ENCODE measurements at regions not wholly inside any gene's neighbourhood (a gene's known extent, or its start where the extent isn't known, plus 50 kb on each side); places are given as distances from the start of the nearest gene placed in this dataset.

- H3K36me3 ChIP-seq (replicated peaks in 1 of 2; ENCODE audit: control insufficient read depth in 2 of 2, insufficient read depth in 2 of 2, low read length in 2 of 2): no peaks in the 10 kb centered on the region
- no peak overlapping the region for H2AK5ac ChIP-seq (ENCODE audit: low read depth, low read length)
- H2BK5ac ChIP-seq (ENCODE audit: low read length): no peak overlapping the region
- no peak overlapping the region for H2BK12ac ChIP-seq (ENCODE audit: low read length)
- no peak overlapping the region for H3K14ac ChIP-seq (ENCODE audit: low read length)
- no peaks in the 10 kb centered on the region for H3K79me1 ChIP-seq (ENCODE audit: low read depth, low read length)
- no peak overlapping the region for H3K9ac ChIP-seq (ENCODE audit: low read depth, low read length, poor library complexity)
- no peak overlapping the region for H3K4me3 ChIP-seq (ENCODE audit: low read length in 2 of 2)
- H3K27ac ChIP-seq (replicated peaks; ENCODE audit: low read length): no peak overlapping the region
- DNase-seq (ENCODE audit: low spot score): no peak
- peaks cover 0 to 4% of the 10 kb centered on the region in 2 donors for H3K9me3 ChIP-seq (replicated peaks in 1 of 2; ENCODE audit: control insufficient read depth in 2 of 2, insufficient read depth in 1 of 2, low read depth in 1 of 2, low read length in 2 of 2)
- no peak overlapping the region for H3K18ac ChIP-seq (ENCODE audit: low read length)
- H2BK120ac ChIP-seq (ENCODE audit: low read depth, low read length): no peak overlapping the region
- no CpG with 5 or more reads among the region's 3 CpGs for WGBS, 2 donors (ENCODE audit: extremely low coverage in 2 of 2, insufficient read length in 2 of 2, insufficient replicate concordance in 1 of 2)
- no peak overlapping the region for H3K4ac ChIP-seq (ENCODE audit: low read length)
- H4K8ac ChIP-seq (ENCODE audit: low read depth, low read length): no peak overlapping the region
- no peak overlapping the region for H2BK15ac ChIP-seq (ENCODE audit: low read length)
- H3K27me3 ChIP-seq (ENCODE audit: control insufficient read depth in 3 of 3, insufficient read depth in 3 of 3, low read depth in 1 of 3, low read length in 3 of 3): no peaks in the 10 kb centered on the region
- no peak overlapping the region for H3K23ac ChIP-seq (ENCODE audit: low read depth, low read length, poor library complexity)
- H3K4me1 ChIP-seq (ENCODE audit: control insufficient read depth in 2 of 2, insufficient read depth in 1 of 2, low read depth in 1 of 2, low read length in 2 of 2): peaks cover 12 to 13% of the 10 kb centered on the region in 2 donors
- H4K91ac ChIP-seq (ENCODE audit: low read depth, low read length, poor library complexity): no peak overlapping the region
- H3K4me2 ChIP-seq (ENCODE audit: insufficient read depth, low read length, poor library complexity, severe bottlenecking): no peak overlapping the region
- no peak overlapping the region for H2AFZ ChIP-seq (ENCODE audit: low read length)
Observed at GRCh38 chr2:41724465-41724864, 323.4 kb upstream of the PKDCC start.

GRCh38 chr2:41725901-41726300 is 321.9 kb upstream of the PKDCC start:
- no peaks in the 10 kb centered on the region for H3K36me3 ChIP-seq (replicated peaks in 1 of 2; ENCODE audit: control insufficient read depth in 2 of 2, insufficient read depth in 2 of 2, low read length in 2 of 2)
- H3K4me2 ChIP-seq (ENCODE audit: insufficient read depth, low read length, poor library complexity, severe bottlenecking): no peak overlapping the region
- H3K79me1 ChIP-seq (ENCODE audit: low read depth, low read length): no peaks in the 10 kb centered on the region
- H3K23ac ChIP-seq (ENCODE audit: low read depth, low read length, poor library complexity): no peak overlapping the region
- H2BK5ac ChIP-seq (ENCODE audit: low read length): no peak overlapping the region
- no CpG with 5 or more reads among the region's 3 CpGs for WGBS, 2 donors (ENCODE audit: extremely low coverage in 2 of 2, insufficient read length in 2 of 2, insufficient replicate concordance in 1 of 2)
- no peak overlapping the region for H4K91ac ChIP-seq (ENCODE audit: low read depth, low read length, poor library complexity)
- H3K4me1 ChIP-seq (ENCODE audit: control insufficient read depth in 2 of 2, insufficient read depth in 1 of 2, low read depth in 1 of 2, low read length in 2 of 2): peaks cover 12 to 13% of the 10 kb centered on the region in 2 donors
- H2AK5ac ChIP-seq (ENCODE audit: low read depth, low read length): no peak overlapping the region
- H3K18ac ChIP-seq (ENCODE audit: low read length): no peak overlapping the region
- no peak for DNase-seq (ENCODE audit: low spot score)
- H2AFZ ChIP-seq (ENCODE audit: low read length): no peak overlapping the region
- no peaks in the 10 kb centered on the region for H3K27me3 ChIP-seq (ENCODE audit: control insufficient read depth in 3 of 3, insufficient read depth in 3 of 3, low read depth in 1 of 3, low read length in 3 of 3)
- no peak overlapping the region for H3K4ac ChIP-seq (ENCODE audit: low read length)
- no peak overlapping the region for H3K9ac ChIP-seq (ENCODE audit: low read depth, low read length, poor library complexity)
- H3K4me3 ChIP-seq (ENCODE audit: low read length in 2 of 2): no peak overlapping the region
- no peak overlapping the region for H2BK15ac ChIP-seq (ENCODE audit: low read length)
- H2BK120ac ChIP-seq (ENCODE audit: low read depth, low read length): no peak overlapping the region
- no peak overlapping the region for H3K27ac ChIP-seq (replicated peaks; ENCODE audit: low read length)
- H2BK12ac ChIP-seq (ENCODE audit: low read length): no peak overlapping the region
- H3K9me3 ChIP-seq (replicated peaks in 1 of 2; ENCODE audit: control insufficient read depth in 2 of 2, insufficient read depth in 1 of 2, low read depth in 1 of 2, low read length in 2 of 2): peaks cover 0 to 4% of the 10 kb centered on the region in 2 donors
- no peak overlapping the region for H3K14ac ChIP-seq (ENCODE audit: low read length)
- H4K8ac ChIP-seq (ENCODE audit: low read depth, low read length): no peak overlapping the region

GRCh38 chr2:41726364-41726763 is 321.5 kb upstream of the PKDCC start:
- H3K23ac ChIP-seq (ENCODE audit: low read depth, low read length, poor library complexity): no peak overlapping the region
- H2AFZ ChIP-seq (ENCODE audit: low read length): no peak overlapping the region
- peaks cover 0 to 4% of the 10 kb centered on the region in 2 donors for H3K9me3 ChIP-seq (replicated peaks in 1 of 2; ENCODE audit: control insufficient read depth in 2 of 2, insufficient read depth in 1 of 2, low read depth in 1 of 2, low read length in 2 of 2)
- H3K9ac ChIP-seq (ENCODE audit: low read depth, low read length, poor library complexity): no peak overlapping the region
- no peaks in the 10 kb centered on the region for H3K79me1 ChIP-seq (ENCODE audit: low read depth, low read length)
- no peak overlapping the region for H3K14ac ChIP-seq (ENCODE audit: low read length)
- H3K4me2 ChIP-seq (ENCODE audit: insufficient read depth, low read length, poor library complexity, severe bottlenecking): no peak overlapping the region
- H4K8ac ChIP-seq (ENCODE audit: low read depth, low read length): no peak overlapping the region
- WGBS, 2 donors (ENCODE audit: extremely low coverage in 2 of 2, insufficient read length in 2 of 2, insufficient replicate concordance in 1 of 2): no CpG with 5 or more reads among the region's 6 CpGs
- H3K4me3 ChIP-seq (ENCODE audit: low read length in 2 of 2): no peak overlapping the region
- no peak overlapping the region for H3K4ac ChIP-seq (ENCODE audit: low read length)
- no peak overlapping the region for H3K18ac ChIP-seq (ENCODE audit: low read length)
- H2BK120ac ChIP-seq (ENCODE audit: low read depth, low read length): no peak overlapping the region
- H2BK5ac ChIP-seq (ENCODE audit: low read length): no peak overlapping the region
- no peak overlapping the region for H3K27ac ChIP-seq (replicated peaks; ENCODE audit: low read length)
- no peaks in the 10 kb centered on the region for H3K36me3 ChIP-seq (replicated peaks in 1 of 2; ENCODE audit: control insufficient read depth in 2 of 2, insufficient read depth in 2 of 2, low read length in 2 of 2)
- H3K27me3 ChIP-seq (ENCODE audit: control insufficient read depth in 3 of 3, insufficient read depth in 3 of 3, low read depth in 1 of 3, low read length in 3 of 3): no peaks in the 10 kb centered on the region
- H2BK15ac ChIP-seq (ENCODE audit: low read length): no peak overlapping the region
- peaks cover 12 to 13% of the 10 kb centered on the region in 2 donors for H3K4me1 ChIP-seq (ENCODE audit: control insufficient read depth in 2 of 2, insufficient read depth in 1 of 2, low read depth in 1 of 2, low read length in 2 of 2)
- no peak overlapping the region for H4K91ac ChIP-seq (ENCODE audit: low read depth, low read length, poor library complexity)
- no peak overlapping the region for H2AK5ac ChIP-seq (ENCODE audit: low read depth, low read length)
- H2BK12ac ChIP-seq (ENCODE audit: low read length): no peak overlapping the region
- DNase-seq (ENCODE audit: low spot score): no peak

- no peak overlapping the region for H3K4me2 ChIP-seq (ENCODE audit: insufficient read depth, low read length, poor library complexity, severe bottlenecking)
- no peak overlapping the region for H2BK12ac ChIP-seq (ENCODE audit: low read length)
- no CpG with 5 or more reads among the region's 2 CpGs for WGBS, 2 donors (ENCODE audit: extremely low coverage in 2 of 2, insufficient read length in 2 of 2, insufficient replicate concordance in 1 of 2)
- H2AFZ ChIP-seq (ENCODE audit: low read length): no peak overlapping the region
- no peak overlapping the region for H2BK120ac ChIP-seq (ENCODE audit: low read depth, low read length)
- H3K14ac ChIP-seq (ENCODE audit: low read length): no peak overlapping the region
- no peak overlapping the region for H3K23ac ChIP-seq (ENCODE audit: low read depth, low read length, poor library complexity)
- DNase-seq (ENCODE audit: low spot score): no peak
- H3K27ac ChIP-seq (replicated peaks; ENCODE audit: low read length): no peak overlapping the region
- H3K9ac ChIP-seq (ENCODE audit: low read depth, low read length, poor library complexity): no peak overlapping the region
- H4K91ac ChIP-seq (ENCODE audit: low read depth, low read length, poor library complexity): no peak overlapping the region
- H2AK5ac ChIP-seq (ENCODE audit: low read depth, low read length): no peak overlapping the region
- H4K8ac ChIP-seq (ENCODE audit: low read depth, low read length): no peak overlapping the region
- no peak overlapping the region for H3K18ac ChIP-seq (ENCODE audit: low read length)
- H3K4me1 ChIP-seq (ENCODE audit: control insufficient read depth in 2 of 2, insufficient read depth in 1 of 2, low read depth in 1 of 2, low read length in 2 of 2): peaks cover 12 to 13% of the 10 kb centered on the region in 2 donors
- no peak overlapping the region for H3K4me3 ChIP-seq (ENCODE audit: low read length in 2 of 2)
- H2BK5ac ChIP-seq (ENCODE audit: low read length): no peak overlapping the region
- no peak overlapping the region for H3K4ac ChIP-seq (ENCODE audit: low read length)
- peaks cover 0 to 4% of the 10 kb centered on the region in 2 donors for H3K9me3 ChIP-seq (replicated peaks in 1 of 2; ENCODE audit: control insufficient read depth in 2 of 2, insufficient read depth in 1 of 2, low read depth in 1 of 2, low read length in 2 of 2)
- H3K27me3 ChIP-seq (ENCODE audit: control insufficient read depth in 3 of 3, insufficient read depth in 3 of 3, low read depth in 1 of 3, low read length in 3 of 3): no peaks in the 10 kb centered on the region
- H2BK15ac ChIP-seq (ENCODE audit: low read length): no peak overlapping the region
- H3K36me3 ChIP-seq (replicated peaks in 1 of 2; ENCODE audit: control insufficient read depth in 2 of 2, insufficient read depth in 2 of 2, low read length in 2 of 2): no peaks in the 10 kb centered on the region
- no peaks in the 10 kb centered on the region for H3K79me1 ChIP-seq (ENCODE audit: low read depth, low read length)
Observed at GRCh38 chr2:41727152-41727551, 320.7 kb upstream of the PKDCC start.
